ENCODE measurements at regions not wholly inside any gene's neighbourhood (a gene's known extent, or its start where the extent isn't known, plus 50 kb on each side); places are given as distances from the start of the nearest gene placed in this dataset.

- TF ChIP-seq CTCF (IDR thresholded peaks at IDR 0.05; ENCODE audit: poor library complexity, severe bottlenecking) (no peak), EP300 (conservative IDR thresholded peaks at IDR 0.05; ENCODE audit: poor library complexity, severe bottlenecking) (no peak), SMC3 (conservative IDR thresholded peaks at IDR 0.05; ENCODE audit: poor library complexity) (no peak)
Observed at GRCh38 chr3:107970993-107971580, 119.7 kb downstream of the CD47 start.
